Adrenal gland (tissue), 9 donors: ENCODE measurements at regions not wholly inside any gene's neighbourhood (a gene's known extent, or its start where the extent isn't known, plus 50 kb on each side); places are given as distances from the start of the nearest gene placed in this dataset.

ENCODE experiments used
- DNase-seq, 7 donors: peaks; one replicate each; pipeline ENCODE4 v3.0.0-alpha.2; 2019 to 2020
- H3K27ac ChIP-seq, 5 donors: fragments of 200-600 bp; sonication (generic) in 4 of 5; 1 replicate in 3 of 5; 2 replicates in 2 of 5; pipeline versions ENCODE4 v1.5.1 to v1.8.0; 2016 to 2020; ENCODE audit warnings: mild to moderate bottlenecking in 1 of 5
- H3K27me3 ChIP-seq: fragments of 200-600 bp; 2 replicates; pipeline ENCODE4 v1.8.0; 2021
- H3K36me3 ChIP-seq, 2 donors: fragments of 200-600 bp; replicated peaks in 1 of 2; 1 replicate in 1 of 2; 2 replicates in 1 of 2; pipeline versions ENCODE4 v1.5.1 to v1.8.0; 2018 to 2022
- H3K4me1 ChIP-seq, 2 donors: fragments of 200-600 bp; replicated peaks in 1 of 2; 1 replicate in 1 of 2; 2 replicates in 1 of 2; pipeline versions ENCODE4 v1.5.1 to v1.8.0; 2018 to 2021
- H3K4me3 ChIP-seq, 4 donors: fragments of 200-600 bp; sonication (generic) in 3 of 4; one replicate each; pipeline ENCODE4 v1.5.1; 2016 to 2018
- H3K9me3 ChIP-seq, 3 donors: fragments of 200-600 bp; sonication (generic) in 1 of 3; replicated peaks in 1 of 3; 1 replicate in 2 of 3; 2 replicates in 1 of 3; pipeline versions ENCODE4 v1.5.1 to v1.8.0; 2016 to 2021
- CTCF ChIP-seq, 6 experiments: fragments of 450-650 bp in 4 of 6; fragments of 200-600 bp in 2 of 6; sonication (generic) in 1 of 6; IDR thresholded peaks; 1 replicate in 5 of 6; 2 replicates in 1 of 6; pipeline versions ENCODE4 v1.5.1 to v1.8.0; 2016 to 2021; ENCODE audit warnings: antibody characterized with exemption in 6 of 6, mild to moderate bottlenecking in 2 of 6, moderate library complexity in 1 of 6
- POLR2A ChIP-seq, 2 donors: fragments of 450-650 bp; IDR thresholded peaks; one replicate each; pipeline ENCODE4 v1.6.1; 2017; ENCODE audit warnings: antibody characterized with exemption in 2 of 2, mild to moderate bottlenecking in 2 of 2, moderate library complexity in 1 of 2
- WGBS, 4 donors: extraction: QIAGEN DNeasy Blood & Tissue Kit in 2 of 4; methylation state at CpG; one replicate each; pipeline versions ENCODE4 v1.1.5 to v1.1.7; 2013 to 2017; 5-methylcytosine and 5-hydroxymethylcytosine counted together
- intact Hi-C, 2 donors: fragments of 100-400 bp; cut with DNase I; formaldehyde crosslinking; loops; one replicate each; pipeline versions ENCODE4 v1.14.1 to v1.15.0; 2022 to 2023
- donor health status: healthy with polysubstance abuse.
- donor health status: Bipolar disorder and iron deficiency.
- donor health status: DM: yes; HTN: yes; CAD: no.
- donor health status: DM: no; HTN: no; CAD: no.
- donor health status: DM: no; HTN: no; CAD: no.

GRCh38 chr3:99188936-99189335 lies 287.4 kb upstream of the DCBLD2 start:
- no peaks in the 10 kb centered on the region for H3K36me3 ChIP-seq
- no peaks in the 10 kb centered on the region for H3K9me3 ChIP-seq
- no peaks in the 10 kb centered on the region for H3K27me3 ChIP-seq
- DNase-seq, result no peak
- no peak overlapping the region for H3K4me3 ChIP-seq
- no peaks in the 10 kb centered on the region for H3K4me1 ChIP-seq
- TF ChIP-seq CTCF (IDR thresholded peaks at IDR 0.05), result no peak
- TF ChIP-seq POLR2A (IDR thresholded peaks at IDR 0.05), result no peak
- intact Hi-C loops, result no loop called here
- no peak overlapping the region for H3K27ac ChIP-seq

- TF ChIP-seq POLR2A (IDR thresholded peaks at IDR 0.05) (no peak), CTCF (IDR thresholded peaks at IDR 0.05) (no peak)
- 58 to 100% (median 88%) methylated on average over 2 of the region's 2 CpGs for WGBS, 4 donors
- intact Hi-C loops, result no loop called here
These were observed 284.5 kb upstream of the DCBLD2 start for GRCh38 chr3:99186016-99186415.

GRCh38 chr3:99176169-99176964 lies 274.9 kb upstream of the DCBLD2 start:
- WGBS, 4 donors, result 56 to 68% (median 63%) methylated on average over 4 of the region's 4 CpGs
- no peaks in the 10 kb centered on the region for H3K9me3 ChIP-seq
- H3K4me3 ChIP-seq, result no peak overlapping the region
- DNase-seq, result no peak
- no peak for TF ChIP-seq CTCF (IDR thresholded peaks at IDR 0.05)
- no peak for TF ChIP-seq POLR2A (IDR thresholded peaks at IDR 0.05)
- no peaks in the 10 kb centered on the region for H3K36me3 ChIP-seq
- intact Hi-C loops, result loop anchor here in 1 of 2 donors (10.0 kb wide), 1 partner anchor 152 kb away; no protein-coding TSS in a partner anchor
- no peaks in the 10 kb centered on the region for H3K4me1 ChIP-seq
- no peak overlapping the region for H3K27ac ChIP-seq
- no peaks in the 10 kb centered on the region for H3K27me3 ChIP-seq

More at GRCh38 chr3:99186016-99186415, 284.5 kb upstream of the DCBLD2 start:
- no peaks in the 10 kb centered on the region for H3K4me1 ChIP-seq
- no peak for DNase-seq
- H3K27ac ChIP-seq, result no peak overlapping the region
- no peaks in the 10 kb centered on the region for H3K9me3 ChIP-seq
- no peaks in the 10 kb centered on the region for H3K27me3 ChIP-seq
- H3K4me3 ChIP-seq, result no peak overlapping the region
- H3K36me3 ChIP-seq, result no peaks in the 10 kb centered on the region

- H3K9me3 ChIP-seq, result no peaks in the 10 kb centered on the region
- no peak overlapping the region for H3K27ac ChIP-seq
- H3K4me1 ChIP-seq, result no peaks in the 10 kb centered on the region
- no peaks in the 10 kb centered on the region for H3K36me3 ChIP-seq
- TF ChIP-seq POLR2A (IDR thresholded peaks at IDR 0.05) (no peak), CTCF (IDR thresholded peaks at IDR 0.05) (no peak)
- intact Hi-C loops, result loop anchor here in 1 of 2 donors (10.0 kb wide), 1 partner anchor 151 kb away; no protein-coding TSS in a partner anchor
- WGBS, 4 donors, result 39 to 48% (median 41%) methylated on average over 4 of the region's 4 CpGs
- no peaks in the 10 kb centered on the region for H3K27me3 ChIP-seq
- no peak for DNase-seq
- H3K4me3 ChIP-seq, result no peak overlapping the region
These were observed 273.8 kb upstream of the DCBLD2 start for GRCh38 chr3:99175276-99175812.
